Motor neuron (in vitro differentiated cells): ENCODE measurements at regions not wholly inside any gene's neighbourhood (a gene's known extent, or its start where the extent isn't known, plus 50 kb on each side); places are given as distances from the start of the nearest gene placed in this dataset.

Experiments
- ATAC-seq, 8 experiments: fragments of 200-7000 bp; cut with Tn5 transposase; replicated peaks in 6 of 8; 2 replicates each; pipeline ENCODE4 v1.8.0; 2021; ENCODE audit warnings: mild to moderate bottlenecking in 8 of 8, moderate library complexity in 8 of 8
- H3K27ac ChIP-seq, 2 donors: fragments of 250-450 bp; sonication (Bioruptor Pico); 2 replicates each; pipeline ENCODE4 v1.9.0; 2021; ENCODE audit warnings: antibody characterized with exemption in 2 of 2, mild to moderate bottlenecking in 2 of 2, moderate library complexity in 1 of 2
- H3K4me1 ChIP-seq, 2 donors: fragments of 250-450 bp; sonication (Bioruptor Pico); replicated peaks in 1 of 2; 2 replicates each; pipeline ENCODE4 v1.6.1; 2021; ENCODE audit warnings: antibody characterized with exemption in 2 of 2, mild to moderate bottlenecking in 2 of 2, moderate library complexity in 1 of 2
- H3K4me3 ChIP-seq, 5 donors: fragments of 250-450 bp; sonication (Bioruptor Pico); 2 replicates each; pipeline ENCODE4 v1.9.0; 2021; ENCODE audit warnings: antibody characterized with exemption in 5 of 5, mild to moderate bottlenecking in 5 of 5, moderate library complexity in 4 of 5
- WGBS, 10 experiments: fragments of 450-650 bp; shearing (Covaris generic); methylation state at CpG; one replicate each; pipeline ENCODE4 v1.0.0; 2022; 5-methylcytosine and 5-hydroxymethylcytosine counted together
- in situ Hi-C, 9 experiments: fragments of 400-800 bp; cut with MboI; loops; one replicate each; pipeline ENCODE4 v1.15.0; 2021; ENCODE audit warnings: low sequenced_read_pairs in 9 of 9, low pct_unique_long_range_greater_than_20kb in 2 of 9; ENCODE audit not compliant: unreplicated experiment in 9 of 9

DNA sequence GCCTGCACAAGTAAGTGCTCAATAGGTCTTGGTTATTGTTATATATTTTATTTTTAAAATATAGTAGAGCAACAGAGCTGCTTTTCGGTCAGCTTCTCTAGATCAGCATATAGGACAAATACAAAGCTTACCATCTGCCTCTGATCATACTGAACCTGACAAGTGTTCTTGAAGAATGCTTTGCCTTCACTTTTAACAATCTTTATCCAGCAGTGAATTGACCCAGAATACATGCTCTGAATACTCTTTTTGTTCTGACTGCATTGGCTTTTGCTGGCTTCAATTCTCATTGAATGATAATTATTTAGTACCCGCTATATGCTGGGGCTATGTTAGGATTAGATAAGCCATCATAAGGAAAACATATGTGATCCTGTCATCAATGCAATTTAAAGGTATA lies 137.8 kb downstream of the DHRS2 start:
- no peaks in the 10 kb centered on the region for H3K4me1 ChIP-seq
- H3K27ac ChIP-seq, result no peak overlapping the region
- no peak for ATAC-seq
- no peak overlapping the region for H3K4me3 ChIP-seq
- in situ Hi-C loops, result no loop called here
- 17 to 100% (median 70%) methylated on average over 1 to 2 of the region's 2 CpGs; no CpG with 5 or more reads in 1 of the 10 experiments for WGBS, 10 experiments

DNA sequence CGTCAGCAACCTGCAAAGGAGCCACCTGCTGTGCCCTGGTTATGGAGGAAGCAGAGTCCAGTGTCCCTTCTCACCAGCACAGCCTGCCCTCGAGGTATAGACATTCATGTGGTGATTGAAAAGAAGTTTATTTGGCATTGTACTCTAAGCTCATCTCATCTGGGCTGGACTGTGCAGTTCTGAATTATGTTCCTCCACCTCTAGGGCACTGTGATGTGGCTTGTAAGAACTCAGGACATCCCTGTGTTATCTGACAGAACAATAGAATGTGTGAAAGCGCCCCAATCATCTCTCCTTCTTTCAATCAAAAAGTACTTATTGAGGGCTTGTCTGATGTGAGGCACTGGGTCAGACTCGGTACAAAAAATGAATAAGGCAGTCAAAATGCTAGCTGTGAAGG lies 140.1 kb downstream of the DHRS2 start:
- 0 to 91% (median 56%) methylated on average over 1 to 4 of the region's 4 CpGs; no CpG with 5 or more reads in 2 of the 10 experiments for WGBS, 10 experiments
- in situ Hi-C loops, result no loop called here
- Histone ChIP-seq H3K27ac (no peak overlapping the region), H3K4me1 (no peaks in the 10 kb centered on the region), H3K4me3 (no peak overlapping the region)
- ATAC-seq, result peak in 3 of 8 experiments; percentile 22 to 49 (median 24)

DNA sequence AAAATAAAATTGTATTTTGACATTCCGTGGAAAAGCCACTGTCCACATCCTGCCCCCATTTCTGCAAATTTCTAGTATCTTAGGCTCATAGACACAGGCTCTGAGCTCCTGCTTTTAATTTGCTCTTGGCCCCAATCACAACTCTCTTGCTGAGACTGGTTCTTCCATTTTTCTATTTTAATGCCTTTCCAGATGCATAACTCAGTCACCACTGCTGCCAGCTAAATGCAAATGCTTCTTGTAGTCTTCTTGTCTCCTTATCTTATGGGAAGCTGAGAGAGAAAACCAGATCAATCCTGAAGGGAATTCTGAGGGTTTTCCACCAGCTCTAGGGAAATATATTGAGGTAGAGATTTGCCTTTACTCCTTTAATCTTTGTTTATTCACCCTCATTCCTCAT lies 149.0 kb downstream of the DHRS2 start:
- Histone ChIP-seq H3K4me1 (no peaks in the 10 kb centered on the region), H3K4me3 (no peak overlapping the region), H3K27ac (no peak overlapping the region)
- WGBS, 10 experiments, result 0 to 100% (median 50%) methylated on average over 1 of the region's 1 CpG; no CpG with 5 or more reads in 3 of the 10 experiments
- in situ Hi-C loops, result no loop called here
- peak in 2 of 8 experiments; percentile 68 to 77 for ATAC-seq

DNA sequence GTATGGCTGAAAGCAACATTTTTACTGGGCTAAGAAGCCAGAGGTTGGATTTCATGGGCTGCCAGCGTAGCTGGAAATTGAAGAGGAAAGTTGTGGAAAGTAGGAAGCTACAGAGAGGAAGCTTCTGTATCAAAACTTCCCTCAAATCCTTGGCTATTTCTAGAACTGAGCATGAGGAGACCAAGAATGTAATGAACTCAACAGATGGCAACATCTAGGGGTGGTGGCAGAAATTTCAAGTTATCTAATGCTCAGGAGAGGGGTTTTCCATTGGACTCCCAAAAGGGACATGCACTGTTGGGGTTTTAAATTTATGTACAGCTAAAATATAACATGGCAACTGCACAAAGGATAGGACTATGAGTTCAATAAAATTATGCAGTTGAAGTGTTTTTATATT lies 151.3 kb downstream of the DHRS2 start:
- no peak overlapping the region for H3K27ac ChIP-seq
- in situ Hi-C loops, result no loop called here
- no peak overlapping the region for H3K4me3 ChIP-seq
- 20 to 86% (median 60%) methylated on average over 1 of the region's 1 CpG; no CpG with 5 or more reads in 5 of the 10 experiments for WGBS, 10 experiments
- no peak for ATAC-seq
- no peaks in the 10 kb centered on the region for H3K4me1 ChIP-seq

DNA sequence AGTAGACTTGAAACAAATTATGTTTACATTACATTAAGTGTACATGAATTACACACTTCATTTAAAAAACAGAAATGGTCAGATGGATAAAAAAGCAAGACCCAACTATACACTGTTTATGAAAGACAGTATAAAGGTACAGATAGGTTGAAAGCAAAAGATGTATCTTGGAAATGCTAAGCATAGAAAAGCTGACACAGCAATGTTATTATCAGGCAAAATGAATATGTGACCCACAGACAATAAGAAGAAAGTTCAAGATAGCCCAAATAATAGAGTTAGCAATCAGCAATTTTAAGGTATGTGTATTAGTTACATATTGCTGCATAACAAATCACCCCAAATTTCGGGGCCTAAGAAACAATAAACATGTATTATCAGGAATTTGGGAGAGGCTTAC lies 153.5 kb downstream of the DHRS2 start:
- in situ Hi-C loops, result no loop called here
- ATAC-seq, result no peak
- Histone ChIP-seq H3K4me3 (no peak overlapping the region), H3K27ac (no peak overlapping the region), H3K4me1 (no peaks in the 10 kb centered on the region)
- WGBS, 10 experiments, result 0 to 83% (median 60%) methylated on average over 1 of the region's 1 CpG; no CpG with 5 or more reads in 2 of the 10 experiments

DNA sequence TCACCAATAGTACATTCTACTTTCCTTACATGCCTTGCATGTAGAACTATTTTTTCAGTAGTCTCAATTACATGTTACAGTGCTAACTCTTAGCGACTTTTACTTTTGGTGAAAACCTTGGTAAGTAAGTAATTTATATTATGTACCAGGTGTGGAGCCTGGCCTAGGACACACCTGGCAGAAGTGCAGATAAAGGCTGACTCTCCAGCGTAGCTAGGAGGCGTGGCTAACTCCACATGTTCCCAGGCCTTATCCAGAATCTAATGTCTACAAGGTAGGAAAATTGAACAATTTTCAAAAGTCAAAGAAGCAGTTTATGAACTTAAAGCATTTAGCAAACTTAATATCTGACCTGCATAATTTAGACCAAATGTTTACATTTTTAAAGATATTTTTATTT lies 157.4 kb downstream of the DHRS2 start:
- WGBS, 10 experiments, result 13 to 97% (median 72%) methylated on average over 1 to 3 of the region's 3 CpGs; no CpG with 5 or more reads in 2 of the 10 experiments
- Histone ChIP-seq H3K4me1 (no peaks in the 10 kb centered on the region), H3K4me3 (no peak overlapping the region), H3K27ac (no peak overlapping the region)
- in situ Hi-C loops, result no loop called here
- ATAC-seq, result no peak

DNA sequence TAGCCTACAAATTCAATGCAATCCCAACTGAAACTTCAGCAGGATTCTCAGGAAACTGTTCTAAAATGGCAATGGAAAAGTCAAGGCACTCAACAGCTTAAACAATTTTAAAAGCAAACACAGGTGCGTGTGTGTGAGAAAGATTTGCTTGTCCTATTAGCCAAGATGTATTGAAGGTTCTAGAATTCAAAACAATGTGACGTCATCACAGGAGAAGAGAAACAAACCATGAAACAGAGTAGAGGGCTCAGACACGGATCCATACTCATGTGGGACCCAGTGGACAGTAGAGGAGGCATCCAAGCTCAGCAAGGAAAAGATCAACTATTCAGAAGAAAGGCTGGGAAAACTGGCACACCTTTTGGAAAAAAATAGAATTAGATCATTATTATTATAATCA lies 152.8 kb upstream of the DHRS4 start:
- Histone ChIP-seq H3K4me3 (no peak overlapping the region), H3K27ac (no peak overlapping the region), H3K4me1 (no peaks in the 10 kb centered on the region)
- no peak for ATAC-seq
- WGBS, 10 experiments, result 6 to 85% (median 67%) methylated on average over 1 to 3 of the region's 3 CpGs; no CpG with 5 or more reads in 1 of the 10 experiments
- in situ Hi-C loops, result no loop called here

DNA sequence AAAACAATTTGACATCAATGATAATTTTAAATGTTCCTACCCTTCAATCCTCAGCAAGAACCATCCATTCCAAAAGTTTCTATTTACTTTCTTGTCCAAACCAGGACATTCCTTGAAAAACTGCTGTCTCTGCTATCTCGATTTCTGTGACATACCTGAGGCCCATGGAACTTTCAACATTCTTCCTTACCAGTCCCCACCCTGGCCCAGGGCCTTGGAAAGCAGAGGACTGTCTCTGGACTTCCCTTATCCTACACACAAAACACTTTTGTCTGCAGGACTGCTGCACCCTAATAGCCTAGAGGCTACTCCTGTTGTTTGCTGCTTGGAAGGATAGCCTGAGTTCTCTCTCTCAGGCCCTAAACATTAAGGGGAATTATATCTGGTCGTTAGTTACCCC lies 151.8 kb upstream of the DHRS4 start:
- WGBS, 10 experiments, result 0 to 65% (median 16%) methylated on average over 1 to 2 of the region's 2 CpGs; no CpG with 5 or more reads in 2 of the 10 experiments
- in situ Hi-C loops, result no loop called here
- H3K4me1 ChIP-seq, result no peaks in the 10 kb centered on the region
- no peak overlapping the region for H3K4me3 ChIP-seq
- no peak overlapping the region for H3K27ac ChIP-seq
- ATAC-seq, result no peak

DNA sequence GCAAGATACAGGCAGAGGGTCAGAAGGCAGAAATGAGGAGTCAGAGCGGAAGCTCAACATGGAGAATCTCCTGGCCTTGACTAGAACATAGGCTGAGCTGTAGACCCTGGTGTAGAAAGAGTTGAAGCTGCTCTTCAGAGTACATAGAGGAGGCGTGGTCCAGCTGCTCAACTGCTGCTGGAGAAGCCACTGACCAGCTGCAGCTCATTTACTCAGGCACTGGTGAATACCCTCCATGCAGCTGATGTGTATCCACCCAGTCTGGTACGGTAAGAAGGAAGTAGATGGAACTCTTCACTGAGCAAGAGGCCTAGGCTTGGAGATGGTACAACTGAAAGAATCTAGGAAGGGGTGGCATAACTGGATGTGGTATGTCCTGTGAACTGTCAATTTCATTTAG lies 148.8 kb upstream of the DHRS4 start:
- Histone ChIP-seq H3K4me1 (no peaks in the 10 kb centered on the region), H3K27ac (no peak overlapping the region), H3K4me3 (no peak overlapping the region)
- 7 to 100% (median 67%) methylated on average over 1 to 3 of the region's 3 CpGs for WGBS, 10 experiments
- in situ Hi-C loops, result no loop called here
- peak in 2 of 8 experiments; percentile 63 to 96 for ATAC-seq

DNA sequence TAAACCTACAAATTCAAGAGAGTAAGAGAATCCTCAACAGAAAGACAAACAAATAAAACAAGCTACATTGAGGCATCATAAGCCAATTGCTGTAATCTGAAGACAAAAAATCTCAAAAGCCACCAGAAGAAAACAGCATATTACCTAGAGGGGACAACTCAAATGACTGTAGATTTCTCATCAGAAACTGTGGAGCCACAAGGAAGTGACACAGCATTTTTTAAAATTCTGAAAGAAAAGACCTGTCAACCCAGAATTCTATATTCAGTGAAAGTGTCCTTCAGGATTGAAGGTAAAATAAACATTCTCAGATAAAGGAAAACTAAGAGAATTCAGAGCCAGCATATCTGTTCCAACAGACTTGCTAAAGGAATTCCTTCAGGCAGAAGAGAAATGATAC lies 147.8 kb upstream of the DHRS4 start:
- ATAC-seq, result no peak
- no peak overlapping the region for H3K27ac ChIP-seq
- in situ Hi-C loops, result no loop called here
- H3K4me3 ChIP-seq, result no peak overlapping the region
- H3K4me1 ChIP-seq, result no peaks in the 10 kb centered on the region

DNA sequence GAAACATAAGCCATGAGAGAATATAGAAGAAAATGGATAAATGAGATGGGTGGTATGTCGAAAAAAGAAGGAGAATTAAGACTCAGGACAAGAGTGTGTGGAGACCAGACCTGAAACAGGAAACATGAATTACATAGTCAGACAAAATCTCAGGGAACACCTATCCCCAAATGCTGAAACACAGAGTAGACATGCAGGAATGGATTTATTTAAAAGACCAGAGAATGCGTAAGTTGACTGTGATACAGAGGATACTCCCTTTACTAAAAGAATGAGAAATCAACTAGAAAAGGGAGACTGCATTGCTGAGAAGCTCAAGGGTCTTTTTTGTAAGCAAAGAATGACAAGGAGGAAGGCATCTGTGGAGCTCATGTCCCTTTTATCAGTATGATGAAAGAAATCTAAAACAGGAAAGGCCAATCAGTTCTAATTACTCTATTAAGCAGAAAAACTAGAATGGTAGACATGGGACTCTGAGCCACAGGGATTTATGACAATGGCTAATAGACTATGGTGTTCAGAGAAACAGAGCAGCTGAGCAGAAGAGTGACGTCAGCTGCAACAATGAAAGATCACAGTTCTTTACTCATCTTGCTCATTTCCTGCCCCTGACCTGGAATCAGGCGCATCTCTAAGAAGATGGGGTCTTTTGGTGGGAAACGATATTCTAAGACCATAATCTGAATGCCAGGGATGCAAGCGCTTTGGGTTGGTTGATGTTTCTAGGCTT lies 138.9 kb upstream of the DHRS4 start:
- H3K4me1 ChIP-seq, result no peaks in the 10 kb centered on the region
- WGBS, 10 experiments, result 20 to 95% (median 76%) methylated on average over 1 to 6 of the region's 6 CpGs; no CpG with 5 or more reads in 1 of the 10 experiments
- in situ Hi-C loops, result no loop called here
- H3K4me3 ChIP-seq, result no peak overlapping the region
- ATAC-seq, result peak in 4 of 8 experiments; percentile 48 to 90 (median 72)
- no peak overlapping the region for H3K27ac ChIP-seq

DNA sequence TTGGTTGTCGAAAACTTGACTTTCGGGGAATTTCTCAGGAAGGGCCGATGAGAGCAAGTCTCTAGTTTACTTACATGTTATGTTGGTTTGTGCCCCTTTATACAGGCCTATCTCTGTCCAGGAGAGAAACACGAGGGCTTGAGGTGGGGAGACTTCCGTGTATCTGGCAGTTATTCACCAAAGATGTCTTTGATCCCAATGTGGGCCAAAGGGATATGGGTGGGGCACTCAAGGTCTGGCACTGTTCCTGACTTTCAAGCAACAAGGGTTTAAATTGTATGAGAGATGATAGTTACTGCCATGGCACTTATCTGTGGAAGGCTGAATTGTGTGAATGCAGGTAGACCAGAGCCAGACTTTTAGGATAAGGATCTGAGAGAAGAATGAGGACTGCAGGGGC lies 137.2 kb upstream of the DHRS4 start:
- Histone ChIP-seq H3K4me1 (no peaks in the 10 kb centered on the region), H3K27ac (no peak overlapping the region), H3K4me3 (no peak overlapping the region)
- no peak for ATAC-seq
- 50 to 100% (median 77%) methylated on average over 2 to 5 of the region's 5 CpGs; no CpG with 5 or more reads in 2 of the 10 experiments for WGBS, 10 experiments
- in situ Hi-C loops, result no loop called here

DNA sequence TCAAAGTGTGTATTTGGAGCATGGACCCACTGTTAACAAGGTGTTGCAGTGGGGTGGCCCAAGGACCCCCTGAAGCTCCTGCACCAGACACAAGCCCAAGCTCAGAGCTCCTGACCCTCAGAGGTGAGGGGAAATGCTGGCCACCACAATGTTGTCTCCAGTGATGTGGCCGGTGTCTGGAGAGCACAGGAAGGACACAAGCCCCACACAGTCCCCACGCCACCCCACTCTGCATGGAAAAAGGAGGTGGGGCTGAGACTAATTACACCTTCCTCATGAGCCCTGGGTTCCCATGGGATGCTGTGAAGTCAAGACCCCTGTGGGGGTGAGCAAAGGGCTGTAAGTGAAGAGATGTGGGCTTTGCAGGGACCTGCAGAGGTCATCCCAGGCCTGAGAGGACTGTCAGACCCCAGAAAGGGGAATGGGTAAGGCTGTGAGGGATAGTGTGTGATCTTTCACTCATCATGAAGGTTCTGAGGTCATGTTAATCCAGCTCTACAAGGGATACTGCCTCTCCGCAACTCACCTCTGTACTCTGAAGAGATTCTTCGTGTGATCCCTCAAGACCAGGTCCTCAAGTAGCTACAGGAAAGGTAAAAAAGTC lies 136.3 kb upstream of the DHRS4 start:
- Histone ChIP-seq H3K27ac (no peak overlapping the region), H3K4me3 (no peak overlapping the region), H3K4me1 (no peaks in the 10 kb centered on the region)
- in situ Hi-C loops, result no loop called here
- 0 to 83% (median 48%) methylated on average over 1 to 3 of the region's 4 CpGs; no CpG with 5 or more reads in 5 of the 10 experiments for WGBS, 10 experiments
- ATAC-seq, result no peak
